NCI-H446 treated with DMSO at 0.1 percent for 48 hours (cell line): ENCODE measurements at regions not wholly inside any gene's neighbourhood (a gene's known extent, or its start where the extent isn't known, plus 50 kb on each side); places are given as distances from the start of the nearest gene placed in this dataset.
A peak's percentile ranks its signal among the peaks of the same experiment; 100 is the strongest.
"Not testable (repeated sequence)": the region's sequence is repeated elsewhere in the genome, so short reads cannot be mapped to it uniquely, and the experiment has no call there.

Experiments used
- DNase-seq: peaks from one replicate; lab custom pipeline; 2025; lab: John Stamatoyannopoulos, UW

DNA sequence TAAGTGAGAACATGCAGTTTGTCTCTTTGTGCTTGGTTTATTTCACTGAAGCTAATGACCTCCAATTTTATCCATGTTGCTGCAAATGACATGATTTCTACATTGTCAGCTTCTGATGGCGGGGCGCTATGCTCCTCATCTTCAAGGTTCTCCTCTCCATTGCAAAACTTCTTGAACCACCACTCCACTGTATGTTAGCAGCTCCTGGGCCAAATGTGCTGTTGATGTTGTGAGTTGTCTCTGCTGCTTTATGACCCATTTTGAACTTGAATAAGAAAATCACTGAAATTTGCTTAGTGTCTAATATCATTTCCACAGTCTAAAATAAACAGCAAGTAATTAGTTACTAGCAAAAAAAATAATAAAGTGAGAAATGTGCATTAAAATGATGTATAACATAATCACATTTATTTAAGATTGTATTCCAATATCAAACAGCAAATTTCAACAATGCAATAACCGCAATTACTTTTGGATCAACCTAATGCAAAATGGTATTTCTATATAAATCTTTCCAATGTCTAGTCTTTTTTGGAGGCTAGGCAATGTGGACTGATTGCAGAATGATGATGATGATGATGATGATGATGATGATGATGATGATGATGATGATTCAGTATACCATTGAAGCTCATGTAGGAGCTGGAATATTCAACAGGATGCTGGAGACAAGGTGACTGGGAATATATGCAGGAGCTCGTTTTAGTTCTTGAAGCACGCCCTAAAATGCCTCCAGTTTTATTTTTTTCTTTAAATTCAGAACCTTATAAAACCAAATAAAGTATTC, 304.9 kb upstream of the KYNU start:
- no peak for DNase-seq

DNA sequence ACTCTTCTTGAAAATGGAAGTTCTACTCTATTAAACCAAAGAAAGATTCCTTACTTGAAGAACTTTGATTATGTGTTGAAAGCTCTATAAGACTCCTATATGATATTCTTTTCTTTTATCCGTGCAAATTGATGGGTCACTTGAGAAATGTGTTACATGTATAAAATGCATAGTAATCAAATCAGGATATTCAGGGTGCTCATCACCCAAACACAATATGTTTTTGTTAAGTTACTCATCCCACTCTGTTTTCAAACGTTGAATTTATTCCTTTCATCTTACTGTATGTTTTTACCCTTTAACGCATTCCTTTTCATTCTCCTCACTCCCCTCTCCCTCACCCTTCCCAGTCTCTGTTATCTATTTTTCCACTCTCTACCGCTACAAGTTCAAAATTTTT, 305.5 kb upstream of the KYNU start:
- DNase-seq, result no peak

DNA sequence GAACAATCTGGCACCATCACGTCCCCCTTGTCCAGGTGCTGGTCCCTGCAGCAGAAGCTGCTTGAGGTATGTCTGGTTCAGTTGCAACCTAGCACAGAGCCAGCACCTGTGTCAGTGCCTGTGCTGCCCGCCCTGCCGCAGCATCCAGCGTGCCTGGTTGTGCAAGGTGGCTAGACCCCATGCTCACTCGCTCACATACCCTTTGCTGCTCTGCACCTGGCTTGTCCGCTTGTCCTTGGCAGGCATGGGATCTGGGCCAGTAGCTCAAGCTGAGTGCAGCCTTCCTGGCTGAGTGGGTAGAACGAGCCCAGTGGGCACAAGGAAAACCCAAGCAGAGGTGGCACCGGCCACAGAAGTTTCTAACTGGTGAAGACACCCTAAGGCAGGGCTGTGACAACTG, 314.6 kb upstream of the KYNU start:
- DNase-seq, result no peak

DNA sequence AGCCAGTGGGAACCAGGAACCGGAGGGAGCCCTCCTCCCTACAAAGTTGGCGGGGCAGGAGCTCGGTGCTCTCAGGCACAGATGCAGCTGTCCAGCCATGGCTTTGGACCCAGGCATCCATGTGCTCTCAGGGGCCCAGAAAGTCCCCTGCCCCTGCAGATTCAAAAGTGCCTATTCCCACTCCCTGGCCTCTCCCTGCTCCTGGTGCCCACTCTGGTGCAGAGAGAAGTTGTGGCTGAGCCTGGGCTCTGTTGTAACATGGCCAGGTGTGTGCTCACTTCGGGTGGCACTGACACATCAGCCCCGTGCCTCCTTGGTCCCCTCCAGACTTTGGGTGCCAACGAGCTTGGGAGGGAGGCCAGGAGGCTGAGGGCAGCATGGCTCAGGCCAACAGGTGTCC, 315.8 kb upstream of the KYNU start:
- no peak for DNase-seq

DNA sequence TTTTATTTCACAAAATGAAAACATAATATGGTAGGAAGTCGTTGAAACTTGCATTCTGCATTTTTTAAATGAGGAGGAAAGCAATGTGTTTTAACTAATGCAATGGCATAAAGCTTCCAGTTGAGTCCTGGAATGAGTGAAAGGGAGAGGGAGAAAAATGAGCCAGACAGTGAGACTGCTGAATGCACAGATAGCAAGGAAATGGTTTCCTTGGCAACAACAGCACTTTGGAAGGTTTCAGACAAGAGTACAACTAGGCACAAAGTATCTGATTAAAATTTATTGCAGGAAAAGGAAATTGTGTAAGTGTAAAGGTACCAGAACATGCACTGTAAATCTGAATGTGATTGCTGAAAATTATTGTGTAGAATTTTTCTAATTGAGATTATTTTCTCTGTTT, 320.1 kb upstream of the KYNU start:
- DNase-seq, result no peak

DNA sequence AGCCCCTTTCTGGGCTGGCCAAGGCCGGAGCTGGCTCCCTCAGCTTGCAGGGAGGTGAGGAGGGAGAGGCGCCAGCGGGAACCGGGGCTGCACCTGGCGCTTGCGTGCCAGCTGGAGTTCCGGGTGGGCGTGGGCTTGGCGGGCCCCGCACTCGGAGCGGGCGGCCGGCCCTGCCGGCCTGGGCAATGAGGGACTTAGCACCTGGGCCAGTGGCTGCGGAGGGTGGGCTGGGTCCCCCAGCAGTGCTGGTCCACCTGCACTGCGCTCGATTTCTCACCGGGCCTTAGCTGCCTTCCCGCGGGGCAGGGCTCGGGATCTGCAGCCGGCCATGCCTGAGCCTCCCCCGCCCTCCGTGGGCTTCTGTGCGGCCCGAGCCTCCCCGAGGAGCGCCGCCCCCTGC, 331.5 kb upstream of the KYNU start:
- not testable (repeated sequence) for DNase-seq

DNA sequence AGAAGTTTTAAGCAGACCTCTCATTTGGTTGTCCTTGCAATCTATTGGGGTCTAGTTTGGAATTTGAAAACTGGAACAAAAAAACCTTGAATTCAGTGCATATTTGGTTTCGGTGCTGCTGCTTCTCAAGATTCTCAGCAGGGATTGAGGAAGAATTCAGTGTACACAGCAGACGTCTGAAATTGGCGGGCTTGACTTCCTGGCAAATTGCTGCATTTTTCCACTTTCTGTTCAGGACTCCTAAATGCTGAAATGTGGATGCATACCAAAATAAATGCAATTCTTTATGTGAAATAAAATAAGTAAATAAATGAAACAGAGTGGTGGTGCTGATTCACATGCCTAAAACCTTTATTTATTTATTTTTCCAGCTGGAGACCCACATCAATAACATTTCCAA, 332.4 kb upstream of the KYNU start:
- no peak for DNase-seq

DNA sequence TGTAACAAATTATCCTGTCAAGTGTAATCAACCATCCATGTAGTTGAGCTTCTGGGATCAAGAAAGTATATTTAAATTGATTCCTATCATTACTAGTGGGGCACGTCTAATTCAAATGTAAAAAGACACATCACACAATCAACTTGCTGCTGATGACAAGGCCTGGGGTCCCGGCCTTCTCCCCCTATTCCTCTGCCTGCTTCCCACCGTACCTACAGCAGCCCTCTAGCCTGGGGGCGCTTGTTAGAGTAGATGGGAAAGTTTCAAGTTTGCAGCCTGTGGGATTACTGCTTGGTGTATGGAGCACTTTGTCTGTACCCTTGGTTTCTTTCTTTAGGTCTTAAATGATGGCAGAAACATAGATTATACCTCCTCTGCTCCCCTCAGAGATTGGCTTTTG, 333.3 kb upstream of the KYNU start:
- DNase-seq, result no peak

DNA sequence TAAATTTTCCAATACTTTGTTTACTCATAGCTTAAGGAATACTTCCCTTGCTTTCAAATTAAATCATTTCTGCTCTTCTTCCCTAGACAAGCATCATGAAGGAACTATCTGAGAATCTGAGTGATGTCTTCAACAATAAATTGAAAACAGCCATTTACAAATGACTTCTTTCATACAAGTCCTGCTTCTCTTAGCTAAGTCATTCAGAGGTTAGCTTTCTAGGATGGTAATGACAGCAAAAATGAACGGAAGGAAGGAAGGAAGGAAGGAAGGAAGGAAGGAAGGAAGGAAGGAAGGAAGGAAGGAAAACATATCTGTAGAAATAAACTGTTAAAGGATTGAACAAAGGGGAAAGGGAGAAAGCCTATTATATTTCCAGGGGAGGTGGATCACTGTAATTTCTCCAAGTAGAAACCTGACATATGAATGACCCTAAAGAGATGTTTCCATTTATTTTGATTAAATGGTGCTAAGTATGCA, 335.0 kb upstream of the KYNU start:
- DNase-seq, result no peak

DNA sequence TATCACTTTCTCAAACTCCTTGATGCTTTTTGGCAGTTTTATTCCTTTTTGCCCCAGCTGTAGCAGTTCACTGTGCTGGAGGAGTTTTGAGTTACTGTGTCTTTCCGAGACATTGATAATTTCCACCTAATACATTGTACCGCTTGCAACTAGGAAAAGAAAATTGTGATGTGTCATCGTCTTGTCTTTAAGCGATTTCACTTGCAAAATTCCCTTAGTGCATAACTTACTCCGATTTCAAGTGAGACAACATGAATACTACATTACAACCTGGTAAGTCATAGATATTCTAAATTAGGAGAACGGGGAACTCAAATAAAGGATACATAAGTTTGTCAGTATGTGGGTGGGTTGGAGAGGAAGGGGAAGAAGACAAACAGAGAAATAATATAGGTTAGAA, 340.5 kb upstream of the KYNU start:
- DNase-seq, result no peak

DNA sequence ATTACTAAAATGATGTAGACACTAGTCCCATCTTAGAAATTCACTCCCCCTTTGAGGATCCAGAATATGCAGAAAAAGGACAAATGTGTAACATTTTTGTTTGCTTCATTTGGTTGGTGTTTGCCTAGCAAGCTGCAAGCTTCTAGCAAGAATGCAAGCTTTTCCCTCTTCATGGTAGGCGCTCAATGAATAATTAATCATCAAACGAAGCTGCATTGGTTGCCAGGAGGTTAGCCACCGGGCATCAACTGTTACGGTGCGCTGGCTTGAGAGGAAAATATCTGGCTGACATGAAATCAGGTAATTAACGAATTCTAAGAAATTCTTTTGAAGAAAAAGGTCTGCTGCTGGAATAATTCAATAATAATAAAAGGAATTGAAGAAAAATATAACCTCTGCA, 341.0 kb upstream of the KYNU start:
- DNase-seq, result peak; percentile 9

DNA sequence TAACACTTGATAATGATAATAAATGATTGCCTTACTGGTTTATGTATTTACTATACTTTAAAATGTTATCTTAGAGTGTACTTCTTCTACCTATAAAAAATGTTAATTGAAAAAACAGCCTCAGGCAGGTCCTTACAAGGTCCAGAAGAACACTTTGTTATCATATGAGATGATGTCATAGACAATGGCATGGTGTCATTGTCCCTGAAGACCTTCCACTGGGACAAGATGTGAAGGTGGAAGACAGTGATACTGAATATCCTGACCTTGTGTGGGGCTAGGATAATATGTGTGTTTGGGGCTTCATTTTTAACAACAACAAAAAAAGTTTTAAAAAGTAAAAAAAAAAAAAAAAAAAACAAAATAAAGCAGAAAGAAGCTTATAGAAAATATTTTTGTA, 342.2 kb upstream of the KYNU start:
- DNase-seq, result no peak

DNA sequence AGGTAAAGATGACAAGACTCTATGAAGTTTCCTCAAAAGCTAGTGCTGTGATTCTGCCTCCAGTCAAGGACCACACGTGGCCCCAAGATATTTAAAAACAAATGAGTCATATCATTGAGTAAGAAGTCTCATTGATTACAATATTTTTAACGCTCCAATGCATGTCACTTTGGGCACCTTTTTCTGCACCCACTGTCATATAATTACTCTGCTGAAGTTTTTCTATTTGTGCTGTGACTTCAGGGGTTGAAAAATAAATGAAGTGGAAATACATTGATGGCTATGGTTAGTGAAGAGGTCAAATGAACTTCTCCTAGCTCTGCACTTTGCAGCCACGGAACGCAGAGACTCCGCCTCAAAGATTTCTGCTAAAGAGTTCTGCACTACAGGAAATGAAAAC, 344.3 kb upstream of the KYNU start:
- DNase-seq, result no peak

DNA sequence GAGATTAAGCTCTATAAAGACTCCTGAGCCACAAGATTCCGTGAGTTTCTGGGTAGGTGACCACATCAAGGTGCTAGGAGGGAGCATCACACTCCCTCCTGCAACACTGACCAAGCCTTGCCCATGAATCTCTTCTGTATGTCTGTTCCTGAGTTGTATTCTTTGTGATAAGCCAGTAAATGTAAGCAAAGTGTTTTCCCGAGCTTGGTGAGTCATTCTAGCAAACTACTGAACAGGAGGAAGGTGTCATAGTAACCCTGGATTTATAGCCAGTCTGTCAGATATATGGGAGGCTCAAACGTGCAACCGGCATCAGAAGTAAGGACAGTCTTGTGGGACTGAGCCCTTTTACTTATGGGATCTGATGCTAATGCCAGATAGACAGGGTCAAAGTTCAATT, 346.1 kb upstream of the KYNU start:
- no peak for DNase-seq

DNA sequence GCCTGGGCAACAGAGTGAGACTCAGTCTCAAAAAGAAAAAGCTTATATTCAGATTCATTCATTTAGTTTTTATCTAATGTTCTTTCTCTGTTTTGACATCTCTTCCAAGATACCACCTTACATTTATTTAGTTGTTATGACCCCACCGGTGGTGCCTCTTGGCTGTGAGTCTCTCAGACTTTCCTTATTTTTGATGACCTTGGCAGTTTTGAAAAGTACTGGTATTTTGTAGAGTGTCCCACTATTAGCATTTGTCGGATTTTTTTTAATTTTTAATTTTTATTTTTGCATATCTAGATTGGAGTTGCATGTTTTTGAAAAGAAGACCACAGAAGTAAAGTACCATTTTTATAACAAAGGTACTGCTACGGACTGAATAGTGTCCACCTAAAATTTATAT, 351.7 kb upstream of the KYNU start:
- no peak for DNase-seq

DNA sequence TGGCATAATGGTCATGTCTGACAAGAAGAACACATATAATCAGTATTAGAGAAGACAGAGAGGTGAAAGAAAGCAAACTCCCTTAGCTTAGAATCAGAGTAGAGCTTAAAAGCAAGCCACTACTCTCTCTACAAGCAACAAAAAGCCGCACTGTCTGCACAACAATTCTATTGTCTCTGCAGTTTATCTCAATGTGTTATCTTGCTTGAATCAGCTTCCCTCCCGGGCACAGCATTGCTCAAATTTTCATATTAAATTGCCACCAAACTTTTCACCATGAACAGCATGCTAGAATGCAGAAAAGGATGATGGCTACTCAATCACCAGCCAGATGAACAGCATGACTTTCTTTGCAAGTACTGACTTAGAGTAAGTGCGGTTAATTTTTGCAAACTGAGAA, 356.0 kb upstream of the KYNU start:
- DNase-seq, result no peak

DNA sequence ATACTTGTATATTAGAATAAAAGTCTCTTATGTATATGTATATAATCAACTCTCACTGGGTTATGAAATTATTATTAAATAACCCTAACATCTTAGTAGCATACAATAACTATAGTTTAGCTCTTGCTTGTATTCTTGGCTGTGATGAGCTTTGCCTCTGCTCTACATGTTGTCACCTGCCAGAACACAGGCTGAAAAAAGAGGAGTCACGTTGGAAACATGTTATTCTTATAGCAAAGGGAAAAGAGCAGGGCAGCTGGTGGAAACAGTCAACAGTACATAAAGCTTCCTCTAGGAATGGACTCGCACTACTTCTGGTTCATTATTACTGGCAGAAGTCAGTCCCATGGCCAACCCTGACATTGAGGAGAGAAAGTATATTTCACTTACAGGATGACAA, 362.0 kb upstream of the KYNU start:
- no peak for DNase-seq

DNA sequence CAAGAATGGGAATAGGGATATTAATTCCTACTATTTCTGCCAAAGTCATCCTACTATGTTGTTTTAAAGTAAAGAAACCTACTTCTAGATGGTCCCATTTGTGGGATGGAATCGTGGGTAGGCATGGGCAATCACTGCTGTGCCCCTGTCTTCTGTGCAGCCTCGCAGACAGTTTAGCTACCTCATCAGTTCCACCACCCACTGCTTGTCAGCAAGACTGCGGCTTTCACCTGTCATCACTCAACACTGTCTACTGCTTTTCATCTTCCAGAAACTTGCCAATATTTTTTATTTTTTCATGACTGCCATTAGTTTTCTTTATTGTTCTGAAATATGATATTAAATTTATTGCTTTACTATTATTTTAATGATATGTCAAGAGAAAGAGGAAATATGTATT, 368.1 kb upstream of the KYNU start:
- no peak for DNase-seq

DNA sequence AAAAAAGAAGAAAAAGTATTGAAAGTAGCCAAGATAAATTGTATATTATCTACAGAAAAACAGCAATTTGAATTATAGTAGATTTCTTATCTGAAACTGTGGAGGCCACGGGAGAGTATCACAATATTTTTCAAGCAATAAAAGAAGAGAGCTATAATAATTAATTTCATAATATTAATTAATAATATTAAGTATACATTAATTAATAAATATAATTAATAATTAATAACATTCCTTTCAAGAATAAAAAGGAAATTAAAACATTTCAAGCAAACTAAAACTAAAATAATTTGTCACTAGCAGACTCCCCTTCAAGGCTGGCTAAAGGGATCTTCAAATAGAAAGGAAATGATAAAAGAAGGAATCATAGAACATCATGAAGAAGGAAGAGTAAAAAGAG, 372.7 kb upstream of the KYNU start:
- DNase-seq, result no peak

DNA sequence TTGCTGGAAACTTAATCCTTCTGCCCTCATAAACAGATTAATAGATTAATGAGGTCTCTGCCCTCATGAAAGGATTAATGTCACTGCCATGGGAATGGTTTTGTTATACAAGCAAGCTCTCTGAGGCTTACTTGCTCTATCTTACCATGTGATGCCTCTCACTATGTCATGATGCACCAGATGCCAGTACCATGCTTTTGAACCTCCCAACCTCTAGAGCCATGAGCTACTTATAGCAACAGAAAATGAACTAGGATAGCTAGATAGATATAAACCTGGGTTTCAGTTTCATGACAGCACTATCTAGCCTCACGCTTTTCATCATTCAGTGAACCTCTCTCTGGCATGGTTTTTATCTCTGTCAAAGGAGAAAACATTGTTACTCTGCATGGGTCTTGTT, 371.6 kb upstream of the LRP1B start:
- DNase-seq, result no peak

DNA sequence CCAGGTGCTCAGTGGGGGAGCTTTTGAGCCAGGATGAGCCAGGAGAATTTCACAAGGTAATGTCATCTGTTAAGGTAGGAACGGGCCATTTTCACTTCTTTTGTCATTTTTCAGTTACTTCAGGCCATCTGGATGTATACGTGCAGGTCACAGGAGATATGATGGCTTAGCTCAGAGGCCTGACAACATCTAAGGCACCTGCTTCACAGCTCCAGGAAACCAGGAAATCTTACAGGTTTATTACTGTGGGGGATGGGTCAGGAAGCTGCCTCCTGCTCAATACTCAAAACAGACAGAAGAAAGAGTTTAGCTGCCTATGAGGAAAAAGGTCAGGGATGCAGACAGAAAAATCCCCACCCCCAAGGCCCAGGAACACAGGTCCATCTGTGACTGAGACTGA, 364.3 kb upstream of the LRP1B start:
- peak; percentile 38 for DNase-seq

DNA sequence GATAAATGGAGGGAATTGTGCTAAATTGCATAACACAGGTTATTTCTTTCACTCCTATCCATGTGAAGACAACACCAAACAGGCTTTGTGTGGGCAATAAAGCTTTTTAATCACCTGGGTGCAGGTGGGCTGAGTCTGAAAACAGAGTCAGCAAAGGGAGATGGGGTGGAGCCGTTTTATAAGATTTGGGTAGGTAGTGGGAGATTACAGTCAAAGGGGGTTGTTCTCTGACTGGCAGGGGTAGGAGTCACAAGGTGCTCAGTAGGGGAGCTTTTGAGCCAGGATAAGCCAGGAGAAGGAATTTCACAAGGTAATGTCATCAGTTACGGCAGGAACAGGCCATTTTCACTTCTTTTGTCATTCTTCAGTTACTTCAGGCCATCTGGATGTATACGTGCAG, 358.8 kb upstream of the LRP1B start:
- DNase-seq, result not testable (repeated sequence)

DNA sequence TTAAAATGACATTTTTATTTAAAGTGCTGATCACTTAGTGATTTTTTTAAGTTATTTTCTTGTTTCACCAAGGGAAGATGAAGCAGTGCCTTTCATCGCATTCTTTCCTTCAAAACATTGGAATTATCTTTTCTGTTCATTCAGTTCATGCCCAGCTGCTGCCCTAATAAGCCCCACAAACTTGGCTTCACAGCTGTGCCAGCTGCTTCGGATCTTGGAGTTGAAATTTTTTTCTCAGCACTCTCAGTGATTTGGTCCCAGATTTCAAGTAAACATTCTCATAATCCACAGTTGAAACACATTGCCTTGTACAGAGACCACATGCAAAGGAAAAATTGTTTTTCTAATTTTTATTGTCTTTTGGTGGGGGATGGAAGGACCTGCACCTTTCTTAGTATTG, 353.3 kb upstream of the LRP1B start:
- no peak for DNase-seq

DNA sequence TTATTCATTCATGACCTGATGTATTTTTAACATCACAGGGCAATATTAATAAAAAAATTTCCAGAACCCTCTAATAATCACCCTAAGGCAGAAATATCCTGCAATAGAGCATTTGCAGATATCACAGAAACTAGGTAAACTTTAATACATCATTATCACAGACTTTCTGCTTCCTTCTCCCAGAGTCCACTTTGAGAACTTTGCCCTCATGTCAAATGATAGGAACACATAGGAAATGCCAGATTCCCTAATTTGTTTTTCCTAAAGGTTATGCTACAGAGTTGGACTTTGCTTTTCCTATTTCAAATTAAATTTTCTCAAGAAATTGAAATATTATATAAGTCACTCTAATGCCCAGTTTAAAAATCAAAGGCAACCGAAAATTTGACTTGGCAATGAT, 352.8 kb upstream of the LRP1B start:
- no peak for DNase-seq

DNA sequence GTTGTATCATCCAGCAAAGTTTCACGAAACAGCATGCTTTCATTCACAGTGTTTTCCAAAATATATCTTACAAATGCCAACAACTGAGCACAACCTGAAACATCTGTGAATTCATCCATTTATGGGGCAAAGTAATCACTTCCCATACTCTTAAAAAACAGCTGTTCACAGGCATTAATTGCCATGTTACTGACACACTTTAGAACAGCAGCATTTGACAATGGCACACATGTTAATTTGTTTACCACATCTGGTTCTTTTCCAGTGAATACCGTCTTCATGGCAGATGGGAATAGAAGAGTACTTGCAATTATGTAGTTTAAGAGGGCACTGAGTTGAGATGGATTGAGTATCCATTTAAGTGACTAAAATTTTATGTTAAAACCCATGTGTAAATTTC, 347.4 kb upstream of the LRP1B start:
- DNase-seq, result no peak
